Activated CD4-positive, alpha-beta T cell treated with anti-CD3 and anti-CD28 coated beads, Interleukin-2, amount 10 ng/mL, durations not matched to agents 7 days and 5 days (primary cell): ENCODE measurements at regions not wholly inside any gene's neighbourhood (a gene's known extent, or its start where the extent isn't known, plus 50 kb on each side); places are given as distances from the start of the nearest gene placed in this dataset.

Experiments
- CTCF ChIA-PET: fragments of 350-600 bp; sonication (Branson Sonifier 250); formaldehyde crosslinking; loops from one replicate; lab custom pipeline; 2021; ENCODE audit warnings: antibody characterized with exemption; lab: Charles Lee
- POLR2A ChIA-PET: fragments of 350-600 bp; sonication (Branson Sonifier 250); formaldehyde crosslinking; loops from one replicate; lab custom pipeline; 2021; ENCODE audit warnings: antibody characterized with exemption; lab: Charles Lee
- DNase-seq: peaks from one replicate; pipeline ENCODE4 v3.0.0-alpha.2; 2020
- H3K27ac Mint-ChIP-seq: one replicate; pipeline ENCODE4 v1.8.0; 2021; ENCODE audit warnings: mild to moderate bottlenecking, moderate library complexity, mixed read lengths
- H3K27me3 Mint-ChIP-seq: one replicate; pipeline ENCODE4 v1.8.0; 2021; ENCODE audit warnings: mixed read lengths
- H3K36me3 Mint-ChIP-seq: one replicate; pipeline ENCODE4 v1.8.0; 2021; ENCODE audit warnings: low read depth, mixed read lengths
- H3K4me1 Mint-ChIP-seq: one replicate; pipeline ENCODE4 v1.8.0; 2021; ENCODE audit warnings: mixed read lengths
- H3K4me3 Mint-ChIP-seq: one replicate; pipeline ENCODE4 v1.8.0; 2021; ENCODE audit warnings: mild to moderate bottlenecking, moderate library complexity, mixed read lengths
- H3K9me3 Mint-ChIP-seq: one replicate; pipeline ENCODE4 v1.8.0; 2021; ENCODE audit warnings: mixed read lengths

DNA sequence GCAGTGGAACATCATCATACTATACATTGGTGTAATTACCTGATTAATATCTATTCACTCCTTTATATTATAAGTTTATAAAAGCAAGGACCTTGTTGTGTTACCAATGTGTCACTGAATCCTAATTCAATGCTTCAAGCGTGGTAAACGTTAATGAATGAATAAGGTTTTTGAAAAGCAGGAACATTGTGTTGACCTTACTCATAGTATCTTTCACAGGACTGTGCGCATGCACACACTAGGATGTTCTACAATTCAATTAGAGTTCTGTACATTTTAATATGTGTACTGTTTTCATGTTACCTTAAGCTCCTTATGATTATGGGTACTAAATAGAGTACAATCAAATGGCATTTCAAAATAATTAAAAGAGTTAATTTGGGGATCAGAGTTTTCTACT lies 578.5 kb downstream of the BMP2 start:
- Mint-ChIP-seq H3K9me3 (no peaks in the 10 kb centered on the region), H3K4me1 (no peaks in the 10 kb centered on the region), H3K27ac (no peak overlapping the region), H3K27me3 (no peaks in the 10 kb centered on the region), H3K4me3 (no peak overlapping the region), H3K36me3 (no peaks in the 10 kb centered on the region)
- no peak for DNase-seq
- CTCF ChIA-PET, result no interaction called here
- POLR2A ChIA-PET, result no interaction called here

DNA sequence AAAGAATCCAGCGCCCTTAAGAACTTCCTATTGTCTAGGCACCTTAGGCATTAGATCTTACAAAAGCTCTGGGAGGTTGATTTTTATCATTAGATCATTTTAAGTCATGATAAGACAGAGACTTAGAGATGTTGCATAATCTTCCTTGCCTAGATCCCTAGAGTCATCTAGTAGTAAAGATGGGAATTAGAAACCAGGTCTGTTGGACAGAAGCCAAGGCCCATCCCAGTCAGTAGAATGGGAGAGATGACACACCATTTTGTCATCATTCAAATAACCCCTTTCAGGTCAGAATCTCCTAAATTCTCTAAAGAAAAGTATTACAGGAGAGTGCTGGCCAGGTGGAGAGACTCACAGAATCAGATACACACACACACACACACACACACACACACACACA lies 579.1 kb downstream of the BMP2 start:
- Mint-ChIP-seq H3K9me3 (no peaks in the 10 kb centered on the region), H3K4me1 (no peaks in the 10 kb centered on the region), H3K27ac (no peak overlapping the region), H3K4me3 (no peak overlapping the region), H3K36me3 (no peaks in the 10 kb centered on the region), H3K27me3 (no peaks in the 10 kb centered on the region)
- ChIA-PET POLR2A (no interaction called here), CTCF (no interaction called here)
- DNase-seq, result no peak

DNA sequence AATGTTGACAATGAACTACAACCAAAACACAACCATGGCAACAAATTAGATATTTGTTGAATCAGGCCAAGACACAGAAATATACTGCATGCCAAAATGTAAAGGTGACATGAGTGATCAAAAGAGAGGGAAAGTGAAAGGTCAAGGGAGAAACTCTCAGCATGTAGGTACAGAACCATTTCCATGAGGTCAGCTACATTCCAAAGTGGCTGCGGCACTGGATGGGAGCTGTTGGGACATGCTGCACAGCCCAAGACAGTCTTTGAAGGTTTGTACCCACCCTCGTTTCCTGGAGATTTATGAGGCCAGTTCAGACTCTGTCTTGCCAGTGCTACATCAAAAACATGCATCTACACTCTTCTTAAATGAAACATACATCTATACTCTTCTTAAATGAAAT lies 579.9 kb downstream of the BMP2 start:
- Mint-ChIP-seq H3K36me3 (no peaks in the 10 kb centered on the region), H3K27me3 (no peaks in the 10 kb centered on the region), H3K27ac (no peak overlapping the region), H3K4me1 (no peaks in the 10 kb centered on the region), H3K9me3 (no peaks in the 10 kb centered on the region), H3K4me3 (no peak overlapping the region)
- ChIA-PET POLR2A (no interaction called here), CTCF (no interaction called here)
- DNase-seq, result no peak

DNA sequence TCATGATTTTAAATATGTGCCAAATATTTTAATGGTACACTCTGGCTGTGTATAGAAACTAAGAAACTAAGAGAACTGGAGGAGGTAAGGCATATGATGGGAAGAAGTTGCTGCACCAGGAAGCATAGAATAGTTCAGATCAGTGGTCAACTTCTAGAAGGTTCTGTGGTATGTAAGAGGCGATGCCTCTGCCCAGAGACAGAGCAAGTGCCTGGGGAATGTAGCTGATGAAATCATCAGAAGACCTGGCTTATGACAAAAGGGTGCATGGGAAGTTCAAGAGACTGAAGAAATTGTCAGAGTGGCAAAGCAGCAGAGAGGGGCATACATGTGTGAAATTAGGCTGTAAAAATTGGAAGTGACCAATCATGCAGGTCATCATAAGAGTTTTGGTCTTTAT lies 580.8 kb downstream of the BMP2 start:
- ChIA-PET POLR2A (no interaction called here), CTCF (interaction anchor here (0.6 kb wide), 1 partner anchor 1048 kb away, joined by 3 read pairs; no protein-coding TSS in a partner anchor)
- Mint-ChIP-seq H3K36me3 (no peaks in the 10 kb centered on the region), H3K9me3 (no peaks in the 10 kb centered on the region), H3K27me3 (no peaks in the 10 kb centered on the region), H3K4me3 (no peak overlapping the region), H3K4me1 (no peaks in the 10 kb centered on the region), H3K27ac (no peak overlapping the region)
- no peak for DNase-seq

DNA sequence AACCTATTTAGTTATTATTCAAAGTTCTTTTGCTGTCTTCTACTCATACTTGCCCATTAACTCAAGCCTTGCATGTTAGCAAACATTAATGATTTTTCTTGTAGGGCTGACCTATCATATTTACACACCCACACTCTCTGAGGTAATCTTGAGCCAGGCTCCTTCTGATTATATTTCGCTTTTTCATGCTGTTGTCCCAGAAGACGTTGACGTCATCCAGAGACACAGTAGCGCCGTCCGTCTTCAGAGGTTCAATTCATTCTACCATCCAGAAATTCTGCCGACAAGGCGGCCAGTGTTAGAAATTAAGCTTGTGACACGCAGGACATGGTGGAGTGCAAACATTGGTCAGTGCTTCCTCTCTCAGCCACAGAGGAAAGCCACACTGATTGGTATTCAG lies 584.7 kb downstream of the BMP2 start:
- H3K4me3 Mint-ChIP-seq, result no peak overlapping the region
- no peaks in the 10 kb centered on the region for H3K27me3 Mint-ChIP-seq
- no peaks in the 10 kb centered on the region for H3K36me3 Mint-ChIP-seq
- DNase-seq, result no peak
- no peaks in the 10 kb centered on the region for H3K4me1 Mint-ChIP-seq
- CTCF ChIA-PET, result no interaction called here
- no peak overlapping the region for H3K27ac Mint-ChIP-seq
- POLR2A ChIA-PET, result no interaction called here
- H3K9me3 Mint-ChIP-seq, result no peaks in the 10 kb centered on the region

DNA sequence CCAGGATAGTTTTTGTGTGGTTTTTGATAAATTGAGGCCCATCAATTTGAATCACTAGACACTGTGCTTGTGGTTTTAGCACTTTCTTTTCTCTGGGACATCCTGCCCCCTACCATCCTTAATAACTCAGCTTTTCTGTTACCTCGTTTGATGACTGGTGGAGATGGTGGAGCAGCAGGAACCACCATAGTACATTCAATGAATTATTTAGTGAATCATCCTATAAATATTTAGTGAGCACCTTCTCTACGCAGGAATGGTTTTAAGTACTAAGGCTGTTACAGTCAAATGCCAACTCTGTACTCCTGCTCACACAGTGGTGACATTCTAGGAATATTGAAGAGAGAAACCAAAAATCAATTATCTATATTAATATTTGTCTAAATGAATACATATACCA lies 585.2 kb downstream of the HAO1 start:
- H3K36me3 Mint-ChIP-seq, result no peaks in the 10 kb centered on the region
- ChIA-PET POLR2A (no interaction called here), CTCF (no interaction called here)
- no peaks in the 10 kb centered on the region for H3K27me3 Mint-ChIP-seq
- DNase-seq, result no peak
- peaks cover 1% of the 10 kb centered on the region for H3K9me3 Mint-ChIP-seq
- no peak overlapping the region for H3K27ac Mint-ChIP-seq
- H3K4me1 Mint-ChIP-seq, result no peaks in the 10 kb centered on the region
- no peak overlapping the region for H3K4me3 Mint-ChIP-seq

DNA sequence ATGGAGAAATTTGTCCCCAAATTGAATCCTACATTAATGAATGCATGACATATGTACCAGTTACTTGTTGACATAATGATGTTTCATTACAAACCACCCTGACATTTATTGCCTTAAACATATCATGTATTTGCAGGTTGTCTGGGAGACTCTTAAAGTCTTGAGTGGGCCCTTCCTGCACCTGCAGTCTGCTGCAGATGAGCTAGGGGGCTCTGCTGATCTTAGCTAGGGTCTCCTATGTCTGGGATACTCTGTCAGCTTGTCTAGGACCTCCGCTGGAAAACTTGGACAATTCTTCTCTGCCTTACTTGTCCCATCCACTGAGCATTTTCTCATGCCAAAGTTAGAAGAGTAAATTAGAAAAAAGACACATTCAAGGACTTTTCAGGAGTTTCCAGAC lies 581.6 kb downstream of the HAO1 start:
- Mint-ChIP-seq H3K4me3 (no peak overlapping the region), H3K27me3 (no peaks in the 10 kb centered on the region), H3K36me3 (no peaks in the 10 kb centered on the region), H3K4me1 (no peaks in the 10 kb centered on the region), H3K9me3 (peaks cover 1% of the 10 kb centered on the region), H3K27ac (no peak overlapping the region)
- CTCF ChIA-PET, result no interaction called here
- DNase-seq, result no peak
- POLR2A ChIA-PET, result no interaction called here

DNA sequence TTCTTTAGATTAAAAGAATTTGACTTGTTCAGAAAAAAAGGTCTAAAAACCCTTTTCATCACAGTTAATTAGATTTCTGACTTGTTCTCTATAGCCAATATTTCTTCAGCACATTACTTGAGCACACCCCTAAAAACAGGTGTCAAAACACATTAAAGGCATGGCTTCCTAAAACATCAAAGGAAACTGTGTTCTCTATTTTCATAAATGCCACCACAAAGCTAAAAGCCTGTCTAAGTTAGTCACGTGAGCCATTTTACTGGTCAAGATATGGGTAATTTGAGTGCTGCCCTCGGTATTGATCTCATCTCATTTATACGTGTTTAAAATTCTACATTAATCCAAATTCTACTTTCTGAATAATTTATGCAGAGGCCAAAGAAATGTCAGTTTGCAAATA lies 580.5 kb downstream of the HAO1 start:
- POLR2A ChIA-PET, result no interaction called here
- Mint-ChIP-seq H3K4me3 (no peak overlapping the region), H3K9me3 (peaks cover 1% of the 10 kb centered on the region), H3K4me1 (no peaks in the 10 kb centered on the region), H3K27me3 (no peaks in the 10 kb centered on the region), H3K27ac (no peak overlapping the region), H3K36me3 (no peaks in the 10 kb centered on the region)
- CTCF ChIA-PET, result no interaction called here
- DNase-seq, result no peak

DNA sequence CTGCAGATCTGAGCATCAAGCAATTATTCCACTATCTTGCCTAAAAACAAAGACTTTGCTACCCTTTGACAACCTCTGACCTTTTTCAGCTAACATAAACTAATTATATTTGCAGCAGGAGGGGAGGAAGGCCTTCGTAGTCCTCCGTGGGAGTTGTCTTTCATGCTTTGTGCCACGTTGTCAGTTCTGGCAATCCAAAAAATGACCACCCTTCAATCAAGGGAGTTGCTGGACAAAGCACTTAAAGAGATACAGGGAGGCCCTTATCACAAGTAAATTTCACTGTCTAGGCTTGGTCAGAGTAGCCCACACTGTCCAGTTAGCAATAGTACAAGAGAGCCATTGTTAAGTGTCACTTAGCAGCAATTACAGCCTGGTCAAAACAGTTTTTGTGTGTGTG lies 578.9 kb downstream of the HAO1 start:
- DNase-seq, result no peak
- Mint-ChIP-seq H3K36me3 (no peaks in the 10 kb centered on the region), H3K27ac (no peak overlapping the region), H3K4me1 (no peaks in the 10 kb centered on the region), H3K9me3 (peaks cover 3% of the 10 kb centered on the region), H3K27me3 (no peaks in the 10 kb centered on the region), H3K4me3 (no peak overlapping the region)
- CTCF ChIA-PET, result no interaction called here
- POLR2A ChIA-PET, result no interaction called here

DNA sequence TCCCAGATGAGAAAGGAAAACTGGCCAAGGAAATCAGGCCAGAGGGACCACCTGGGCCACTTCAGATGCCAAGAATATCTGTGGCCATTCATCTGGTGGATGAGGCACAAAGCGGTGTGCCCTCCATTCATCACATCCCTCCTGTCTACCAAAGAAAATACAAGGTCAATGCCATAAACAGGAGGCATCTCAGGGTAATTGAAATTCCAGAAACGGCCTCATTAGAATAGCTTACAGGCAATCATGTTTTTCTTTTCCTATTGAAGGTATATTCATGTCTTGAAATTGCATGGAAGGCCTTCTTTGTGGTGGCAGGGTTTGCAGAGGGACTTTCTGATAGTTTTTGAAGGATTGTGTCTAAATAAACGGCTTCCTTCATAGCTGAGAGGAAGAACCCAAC lies 578.3 kb downstream of the HAO1 start:
- Mint-ChIP-seq H3K4me1 (no peaks in the 10 kb centered on the region), H3K9me3 (peaks cover 4% of the 10 kb centered on the region), H3K27ac (no peak overlapping the region), H3K27me3 (no peaks in the 10 kb centered on the region), H3K36me3 (no peaks in the 10 kb centered on the region), H3K4me3 (no peak overlapping the region)
- no peak for DNase-seq
- ChIA-PET CTCF (no interaction called here), POLR2A (no interaction called here)

DNA sequence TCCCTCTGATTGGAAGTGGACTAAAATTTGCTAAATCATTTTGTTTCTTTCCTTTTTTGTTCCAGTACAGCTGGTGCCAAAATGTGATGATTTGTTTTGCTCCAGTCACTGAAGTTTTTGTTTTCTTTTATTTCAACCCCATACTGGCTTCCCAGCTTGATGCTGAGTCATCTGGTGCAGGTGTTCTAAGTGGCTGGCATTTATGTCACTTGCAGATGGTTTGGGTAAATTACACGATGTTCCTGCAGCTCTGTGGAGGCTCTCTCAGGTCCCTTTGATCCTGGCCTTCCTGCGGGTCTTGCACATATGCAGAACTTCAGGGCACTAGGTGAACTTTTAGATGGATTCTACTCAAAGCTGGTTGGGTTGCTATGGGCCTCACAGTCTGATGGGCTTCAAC lies 577.7 kb downstream of the HAO1 start:
- no peak overlapping the region for H3K4me3 Mint-ChIP-seq
- H3K9me3 Mint-ChIP-seq, result peaks cover 4% of the 10 kb centered on the region
- H3K27me3 Mint-ChIP-seq, result no peaks in the 10 kb centered on the region
- H3K36me3 Mint-ChIP-seq, result no peaks in the 10 kb centered on the region
- no peak for DNase-seq
- H3K27ac Mint-ChIP-seq, result peak overlapping the region; percentile 50
- ChIA-PET POLR2A (no interaction called here), CTCF (no interaction called here)
- H3K4me1 Mint-ChIP-seq, result no peaks in the 10 kb centered on the region

DNA sequence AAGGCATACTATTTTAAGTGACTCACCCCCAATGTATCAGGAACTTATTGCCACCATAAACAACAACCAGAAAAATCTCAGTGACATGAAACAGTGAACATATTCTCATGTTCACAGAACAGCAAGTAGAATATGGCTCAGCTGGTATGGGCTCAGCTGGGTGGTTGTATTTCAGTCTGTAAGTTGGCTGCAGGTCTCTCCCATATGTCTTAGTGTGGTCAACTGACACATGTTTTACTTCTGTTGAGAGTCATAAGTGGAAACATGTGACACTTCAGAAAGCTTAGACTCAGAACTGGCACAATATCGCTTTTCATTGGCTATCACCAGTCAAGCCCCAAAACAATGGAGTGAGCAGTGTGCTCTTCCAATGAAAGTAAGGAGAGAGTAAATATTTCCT lies 574.1 kb downstream of the HAO1 start:
- Mint-ChIP-seq H3K4me3 (no peak overlapping the region), H3K27me3 (no peaks in the 10 kb centered on the region), H3K36me3 (no peaks in the 10 kb centered on the region), H3K4me1 (no peaks in the 10 kb centered on the region), H3K9me3 (peaks cover 2% of the 10 kb centered on the region), H3K27ac (no peak overlapping the region)
- ChIA-PET CTCF (no interaction called here), POLR2A (no interaction called here)
- no peak for DNase-seq

DNA sequence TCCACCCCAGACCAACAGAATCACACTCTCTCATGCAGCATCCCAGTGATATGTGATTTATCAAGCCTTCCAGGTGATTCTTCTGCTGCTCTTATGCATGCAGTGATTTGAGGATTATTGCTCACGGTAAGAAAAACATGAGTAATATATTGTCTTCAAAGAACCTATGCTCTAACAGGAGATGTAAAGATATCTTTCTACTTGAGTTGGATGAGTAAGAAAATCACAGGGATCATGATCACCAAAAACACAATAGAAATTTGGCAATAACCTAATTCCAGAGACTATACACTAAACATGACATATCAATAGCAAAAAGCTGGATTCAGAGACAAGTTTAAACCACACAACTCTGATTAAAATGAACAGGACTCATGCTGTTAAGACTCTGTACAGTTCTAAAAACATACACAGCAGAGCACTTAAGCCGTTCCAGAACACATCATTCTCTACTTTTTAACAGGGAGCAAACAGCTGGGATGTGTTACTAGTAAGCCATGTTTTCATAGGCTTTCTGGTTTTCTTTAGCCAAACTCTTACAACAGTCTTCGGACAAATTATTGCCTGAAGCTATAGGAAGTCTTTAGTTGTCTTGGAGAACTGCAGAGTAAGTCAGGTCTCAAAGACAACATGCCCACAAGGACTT lies 568.6 kb downstream of the HAO1 start:
- CTCF ChIA-PET, result no interaction called here
- Mint-ChIP-seq H3K4me3 (no peak overlapping the region), H3K27me3 (no peaks in the 10 kb centered on the region)

DNA sequence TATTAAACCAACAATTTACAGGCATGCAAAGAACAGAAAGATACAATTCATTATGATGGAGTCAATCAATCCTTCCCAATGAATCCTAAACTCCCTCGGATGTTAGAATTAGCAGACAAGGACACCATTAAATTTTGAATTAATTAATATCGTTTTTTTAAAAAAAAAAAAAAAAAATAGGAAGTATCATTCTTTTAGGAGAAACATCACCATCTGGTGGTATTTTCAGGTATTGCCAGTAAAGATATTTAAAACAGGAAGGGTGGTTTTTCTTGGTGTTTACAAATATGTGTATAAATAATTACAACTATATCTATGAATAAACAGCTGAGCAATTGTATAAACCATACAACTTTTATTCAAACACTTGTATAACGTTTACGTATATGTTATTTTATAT lies 564.4 kb downstream of the HAO1 start:
- POLR2A ChIA-PET, result no interaction called here
- CTCF ChIA-PET, result no interaction called here
- H3K27me3 Mint-ChIP-seq, result no peaks in the 10 kb centered on the region

More for the DNA sequence above, 568.6 kb downstream of the HAO1 start:
- Mint-ChIP-seq H3K4me1 (no peaks in the 10 kb centered on the region), H3K27ac (no peak overlapping the region), H3K36me3 (no peaks in the 10 kb centered on the region), H3K9me3 (no peaks in the 10 kb centered on the region)
- DNase-seq, result no peak
- POLR2A ChIA-PET, result no interaction called here

More for the DNA sequence above, 564.4 kb downstream of the HAO1 start:
- no peaks in the 10 kb centered on the region for H3K36me3 Mint-ChIP-seq
- no peak overlapping the region for H3K27ac Mint-ChIP-seq
- H3K4me3 Mint-ChIP-seq, result no peak overlapping the region
- DNase-seq, result no peak
- H3K4me1 Mint-ChIP-seq, result no peaks in the 10 kb centered on the region
- no peaks in the 10 kb centered on the region for H3K9me3 Mint-ChIP-seq
